HG03378 (cell line): ENCODE measurements at regions not wholly inside any gene's neighbourhood (a gene's known extent, or its start where the extent isn't known, plus 50 kb on each side); places are given as distances from the start of the nearest gene placed in this dataset.

Source experiments
- ATAC-seq: cut with Tn5 transposase; IDR thresholded peaks from one replicate; pipeline ENCODE4 v1.9.1; 2021; ENCODE audit warnings: mild to moderate bottlenecking, moderate library complexity; ENCODE audit not compliant: unreplicated experiment

GRCh38 chr1:82564333-82564732 lies 763.6 kb downstream of the ADGRL2 start:
- ATAC-seq: no peak

GRCh38 chr1:82562448-82562847 lies 761.7 kb downstream of the ADGRL2 start:
- ATAC-seq: no peak

GRCh38 chr1:82560566-82560965 lies 759.8 kb downstream of the ADGRL2 start:
- no peak for ATAC-seq

- no peak for ATAC-seq
These were observed 754.8 kb downstream of the ADGRL2 start for GRCh38 chr1:82555501-82555900.

GRCh38 chr1:82549841-82550240 lies 749.1 kb downstream of the ADGRL2 start:
- ATAC-seq: no peak

GRCh38 chr1:82542766-82543165 lies 742.0 kb downstream of the ADGRL2 start:
- ATAC-seq: no peak

GRCh38 chr1:82542141-82542540 lies 741.4 kb downstream of the ADGRL2 start:
- no peak for ATAC-seq

GRCh38 chr1:82540006-82540405 lies 739.3 kb downstream of the ADGRL2 start:
- no peak for ATAC-seq

DNA sequence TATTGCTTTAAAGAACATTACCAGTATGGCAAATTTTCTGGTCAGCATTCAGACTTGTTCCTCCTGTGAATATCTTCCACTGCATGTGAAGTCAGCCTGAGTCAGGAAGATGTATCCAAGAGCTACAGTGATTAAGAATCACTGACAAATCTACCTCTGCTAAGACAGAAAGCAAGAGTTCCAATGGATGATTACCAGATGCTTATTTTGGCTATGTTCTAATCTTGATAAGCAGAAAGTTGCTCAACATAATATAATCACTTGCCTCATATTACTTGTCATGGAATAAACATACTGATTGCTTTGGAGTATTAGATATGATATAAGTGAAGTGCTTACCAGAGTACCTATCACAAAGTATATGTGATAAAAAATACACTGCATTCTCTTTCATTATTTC lies 738.1 kb downstream of the ADGRL2 start:
- no peak for ATAC-seq

DNA sequence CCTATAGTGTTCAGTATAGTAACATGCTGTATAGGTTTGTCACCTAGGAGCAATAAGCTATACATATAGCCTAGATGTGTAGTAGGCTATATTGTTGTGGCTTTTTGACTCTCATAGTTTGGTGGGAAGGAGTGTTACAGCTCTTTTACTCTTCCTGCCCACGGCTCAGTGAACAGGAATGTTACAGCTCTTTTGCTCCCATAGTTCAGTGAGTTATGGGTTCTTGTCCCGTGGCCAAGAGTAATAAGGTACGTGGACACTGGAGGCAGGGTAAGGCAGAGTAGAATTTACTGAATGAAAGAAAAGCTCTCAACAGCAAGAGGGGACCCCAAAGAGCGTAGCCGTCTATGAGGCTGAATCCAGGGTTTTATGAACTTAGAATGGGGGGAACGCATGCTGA lies 734.3 kb downstream of the ADGRL2 start:
- ATAC-seq: no peak

GRCh38 chr1:82525378-82525777 lies 724.6 kb downstream of the ADGRL2 start:
- ATAC-seq: no peak

GRCh38 chr1:82520611-82521010 lies 719.9 kb downstream of the ADGRL2 start:
- no peak for ATAC-seq

GRCh38 chr1:82517586-82517985 lies 716.9 kb downstream of the ADGRL2 start:
- no peak for ATAC-seq

DNA sequence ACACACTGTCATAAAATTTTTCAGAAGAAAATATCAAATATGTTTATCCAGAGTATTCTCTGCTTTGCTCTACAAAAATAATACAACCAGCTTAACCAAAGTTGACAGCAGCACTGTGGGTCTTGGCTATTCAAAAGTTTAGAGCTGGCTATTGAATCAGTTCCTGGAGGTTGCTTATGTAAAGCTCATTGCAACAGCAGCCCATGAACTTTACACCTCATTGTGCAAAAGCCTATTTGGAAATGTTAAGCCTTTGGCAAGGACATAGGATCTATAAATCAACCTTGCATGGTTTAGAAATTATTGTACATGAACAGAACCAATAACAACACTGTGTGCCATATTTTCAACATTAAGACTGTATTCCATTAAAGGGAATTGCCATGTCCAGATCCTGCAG lies 714.9 kb downstream of the ADGRL2 start:
- no peak for ATAC-seq

DNA sequence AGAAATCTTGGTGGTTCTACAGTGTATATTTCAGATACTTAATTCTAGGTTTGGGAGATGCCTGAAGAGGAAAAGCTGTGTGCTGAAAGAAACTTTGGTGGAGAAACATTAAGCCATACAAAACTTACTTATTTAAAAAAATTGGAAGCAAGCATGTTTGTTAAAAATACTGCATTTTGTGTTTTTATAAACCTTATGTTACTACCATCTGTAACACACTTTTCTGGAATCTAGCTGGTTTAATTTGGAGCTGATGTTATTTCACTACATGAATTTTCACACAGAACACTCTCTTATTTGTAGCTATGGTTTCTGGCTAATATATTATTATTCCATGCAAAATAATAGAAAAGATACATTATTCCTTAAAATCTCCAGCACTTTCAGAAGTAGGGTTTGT lies 710.7 kb downstream of the ADGRL2 start:
- ATAC-seq: no peak

GRCh38 chr1:82510431-82510830 lies 709.7 kb downstream of the ADGRL2 start:
- ATAC-seq: no peak

DNA sequence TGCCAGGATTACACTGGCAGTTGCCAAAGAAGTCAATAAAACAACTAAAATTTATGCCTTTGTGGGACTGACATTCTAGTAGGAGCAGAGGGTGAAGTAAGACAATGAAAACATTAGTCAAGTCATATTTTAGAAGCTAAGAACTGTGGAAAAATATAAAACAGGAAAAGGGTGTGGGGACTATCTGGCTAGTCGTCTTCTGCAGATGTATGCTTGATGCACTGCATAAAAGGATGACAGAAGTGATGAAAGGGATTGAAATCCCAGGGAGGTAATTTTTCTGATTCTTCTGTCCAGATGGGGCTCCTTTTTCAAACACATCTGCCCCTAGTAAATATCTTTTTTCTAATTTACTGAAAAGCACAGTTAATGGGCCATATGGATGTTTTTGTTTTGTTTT lies 706.3 kb downstream of the ADGRL2 start:
- ATAC-seq: no peak

DNA sequence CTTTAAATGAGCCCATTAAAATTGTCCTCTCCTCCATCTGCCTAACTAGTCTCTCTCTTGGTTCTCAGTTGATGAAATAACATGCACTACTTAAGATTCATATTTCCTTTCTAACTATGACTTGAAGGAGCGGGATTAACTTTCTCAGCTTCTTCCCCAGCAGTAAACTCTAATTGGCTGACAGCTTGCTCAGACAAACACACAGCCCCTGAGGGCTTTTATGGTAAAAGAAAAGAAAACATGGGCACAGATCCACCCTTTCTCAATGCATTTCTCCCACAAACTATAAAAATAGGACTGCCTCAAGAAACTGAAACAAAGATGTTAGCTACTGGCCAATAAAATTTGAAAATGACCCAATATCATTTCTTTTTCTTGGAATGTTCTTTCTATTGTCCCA lies 703.1 kb downstream of the ADGRL2 start:
- no peak for ATAC-seq

- no peak for ATAC-seq
These were observed 698.3 kb downstream of the ADGRL2 start for GRCh38 chr1:82499022-82499421.

DNA sequence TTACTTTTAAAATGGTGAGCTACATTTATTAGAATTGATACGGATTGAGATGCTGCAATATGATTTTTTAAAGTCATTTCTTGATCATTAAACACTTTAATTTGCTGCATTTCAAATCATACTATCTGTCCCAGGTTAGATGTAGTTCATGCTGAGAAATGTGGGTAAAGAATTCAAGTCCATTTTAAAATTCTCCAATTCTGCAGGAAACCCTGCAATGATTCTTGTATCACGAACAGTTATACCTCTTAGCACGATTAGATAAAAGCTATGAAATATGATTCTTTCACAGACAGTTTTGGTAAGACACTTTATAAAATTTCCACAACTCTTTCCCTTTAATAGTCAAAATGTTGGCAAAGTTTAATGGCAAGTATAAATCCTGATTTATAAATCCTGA lies 693.4 kb downstream of the ADGRL2 start:
- ATAC-seq: no peak

- ATAC-seq: no peak
These were observed 691.4 kb downstream of the ADGRL2 start for GRCh38 chr1:82492159-82492558.

DNA sequence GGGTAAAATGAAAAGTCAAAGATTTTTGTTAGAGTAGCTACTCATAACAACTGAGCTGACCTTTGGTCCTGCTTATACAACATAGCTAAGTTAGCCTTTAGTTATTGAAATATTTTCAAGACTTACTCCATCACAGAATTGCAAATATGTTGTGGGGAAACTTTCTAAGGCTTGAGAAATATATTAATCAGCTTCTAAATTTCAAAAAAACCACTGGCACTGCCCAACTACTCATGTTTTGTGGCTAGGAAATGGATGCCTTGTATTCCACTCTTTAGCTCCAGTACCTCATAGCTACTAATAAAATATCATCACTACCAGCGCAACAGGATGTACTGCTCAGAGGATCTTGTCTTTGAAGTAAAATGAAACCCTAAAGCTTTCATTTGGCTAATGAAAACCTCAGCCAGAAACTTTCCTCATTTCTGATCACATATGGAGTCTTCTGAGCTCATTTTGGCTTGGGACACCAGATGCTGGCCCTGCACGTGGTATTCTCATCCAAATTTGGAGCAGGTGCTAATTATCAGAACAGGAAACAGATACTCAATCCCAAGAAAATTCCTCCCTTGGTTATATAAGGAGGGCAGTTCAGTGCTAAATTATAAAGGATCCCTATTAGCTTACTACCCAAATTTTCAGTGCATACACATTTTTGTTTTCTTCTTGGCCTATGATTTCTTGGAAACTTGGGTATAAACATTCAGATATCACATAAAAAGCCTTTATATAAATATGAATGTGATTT lies 690.7 kb downstream of the ADGRL2 start:
- ATAC-seq: no peak

- ATAC-seq: no peak
These were observed 687.0 kb downstream of the ADGRL2 start for GRCh38 chr1:82487778-82488177.
